ENCODE measurements at regions not wholly inside any gene's neighbourhood (a gene's known extent, or its start where the extent isn't known, plus 50 kb on each side); places are given as distances from the start of the nearest gene placed in this dataset.

GRCh38 chr3:70568626-70569025 lies 256.2 kb upstream of the MDFIC2 start:
- TF ChIP-seq CTCF (IDR thresholded peaks at IDR 0.05; ENCODE audit: insufficient read depth, low read length, poor library complexity, severe bottlenecking) (no peak), EZH2phosphoT487 (conservative IDR thresholded peaks at IDR 0.05; ENCODE audit: low read length) (no peak)
- no peak overlapping the region for H3K9ac ChIP-seq (ENCODE audit: low read length)
- H3K4me3 ChIP-seq (ENCODE audit: insufficient read depth, low read length, poor library complexity, severe bottlenecking) = no peak overlapping the region
- no peak overlapping the region for H2AFZ ChIP-seq (ENCODE audit: low read depth, low read length, severe bottlenecking)
- no peaks in the 10 kb centered on the region for H3K9me2 ChIP-seq (replicated peaks; ENCODE audit: insufficient read depth, low read length)
- no peaks in the 10 kb centered on the region for H3K79me2 ChIP-seq (ENCODE audit: insufficient read depth, low read length)
- H3K4me2 ChIP-seq (ENCODE audit: low read depth, low read length, poor library complexity, severe bottlenecking) = no peak overlapping the region
- H3F3A ChIP-seq (ENCODE audit: insufficient read depth) = no peaks in the 10 kb centered on the region
- H3K9me3 ChIP-seq (ENCODE audit: insufficient read depth, low read length) = no peaks in the 10 kb centered on the region
- no peaks in the 10 kb centered on the region for H3K27me3 ChIP-seq (ENCODE audit: low read length)
- no peaks in the 10 kb centered on the region for H4K20me1 ChIP-seq (ENCODE audit: low read depth, low read length)
- no peaks in the 10 kb centered on the region for H3K36me3 ChIP-seq (ENCODE audit: low read length)
- no peak overlapping the region for H3K27ac ChIP-seq (ENCODE audit: low read depth, low read length)

GRCh38 chr3:70565861-70566260 lies 253.4 kb upstream of the MDFIC2 start:
- H3K4me2 ChIP-seq (ENCODE audit: low read depth, low read length, poor library complexity, severe bottlenecking) = no peak overlapping the region
- no peak overlapping the region for H3K27ac ChIP-seq (ENCODE audit: low read depth, low read length)
- H3K9ac ChIP-seq (ENCODE audit: low read length) = no peak overlapping the region
- H3K36me3 ChIP-seq (ENCODE audit: low read length) = no peaks in the 10 kb centered on the region
- H3K79me2 ChIP-seq (ENCODE audit: insufficient read depth, low read length) = no peaks in the 10 kb centered on the region
- H3F3A ChIP-seq (ENCODE audit: insufficient read depth) = no peaks in the 10 kb centered on the region
- H3K4me3 ChIP-seq (ENCODE audit: insufficient read depth, low read length, poor library complexity, severe bottlenecking) = no peak overlapping the region
- H3K27me3 ChIP-seq (ENCODE audit: low read length) = no peaks in the 10 kb centered on the region
- TF ChIP-seq CTCF (IDR thresholded peaks at IDR 0.05; ENCODE audit: insufficient read depth, low read length, poor library complexity, severe bottlenecking) (no peak), EZH2phosphoT487 (conservative IDR thresholded peaks at IDR 0.05; ENCODE audit: low read length) (no peak)
- H3K9me2 ChIP-seq (replicated peaks; ENCODE audit: insufficient read depth, low read length) = no peaks in the 10 kb centered on the region; the same call in 1 of the 2 replicates
- H4K20me1 ChIP-seq (ENCODE audit: low read depth, low read length) = no peaks in the 10 kb centered on the region
- H3K9me3 ChIP-seq (ENCODE audit: insufficient read depth, low read length) = no peaks in the 10 kb centered on the region
- H2AFZ ChIP-seq (ENCODE audit: low read depth, low read length, severe bottlenecking) = no peak overlapping the region

- Histone ChIP-seq H3K9me2 (replicated peaks; ENCODE audit: insufficient read depth, low read length) (no peaks in the 10 kb centered on the region; the same call in 1 of the 2 replicates), H3F3A (ENCODE audit: insufficient read depth) (no peaks in the 10 kb centered on the region), H3K36me3 (ENCODE audit: low read length) (no peaks in the 10 kb centered on the region), H2AFZ (ENCODE audit: low read depth, low read length, severe bottlenecking) (no peak overlapping the region), H3K4me3 (ENCODE audit: insufficient read depth, low read length, poor library complexity, severe bottlenecking) (no peak overlapping the region), H3K27ac (ENCODE audit: low read depth, low read length) (no peak overlapping the region), H3K79me2 (ENCODE audit: insufficient read depth, low read length) (no peaks in the 10 kb centered on the region), H3K27me3 (ENCODE audit: low read length) (no peaks in the 10 kb centered on the region), H4K20me1 (ENCODE audit: low read depth, low read length) (no peaks in the 10 kb centered on the region), H3K9ac (ENCODE audit: low read length) (no peak overlapping the region), H3K9me3 (ENCODE audit: insufficient read depth, low read length) (no peaks in the 10 kb centered on the region), H3K4me2 (ENCODE audit: low read depth, low read length, poor library complexity, severe bottlenecking) (no peak overlapping the region)
- TF ChIP-seq EZH2phosphoT487 (conservative IDR thresholded peaks at IDR 0.05; ENCODE audit: low read length) (no peak), CTCF (IDR thresholded peaks at IDR 0.05; ENCODE audit: insufficient read depth, low read length, poor library complexity, severe bottlenecking) (no peak)
These were observed 252.1 kb upstream of the MDFIC2 start for GRCh38 chr3:70564552-70564951.

All from SU-DHL-6 (cell line).